ENCODE measurements at regions not wholly inside any gene's neighbourhood (a gene's known extent, or its start where the extent isn't known, plus 50 kb on each side); places are given as distances from the start of the nearest gene placed in this dataset.
A peak's percentile ranks its signal among the peaks of the same experiment; 100 is the strongest.

GRCh38 chr1:98054367-98054701 lies 133.5 kb upstream of the DPYD start:
- in situ Hi-C loops (cut with MboI; ENCODE audit: low pct_unique_long_range_greater_than_20kb, low sequenced_read_pairs, unreplicated experiment) = loop anchor here (25.0 kb wide), 1 partner anchor 1092 kb away; no protein-coding TSS in a partner anchor
- no peak for TF ChIP-seq CTCF (IDR thresholded peaks at IDR 0.05; ENCODE audit: extremely low read depth, insufficient read depth, missing control alignments)
- no peak for DNase-seq (ENCODE audit: low spot score)

- DNase-seq (ENCODE audit: low spot score) = peak; percentile 79
- peak; percentile 95 for TF ChIP-seq CTCF (IDR thresholded peaks at IDR 0.05; ENCODE audit: extremely low read depth, insufficient read depth, missing control alignments)
- in situ Hi-C loops (cut with MboI; ENCODE audit: low pct_unique_long_range_greater_than_20kb, low sequenced_read_pairs, unreplicated experiment) = loop anchor here (25.0 kb wide), 1 partner anchor 1091 kb away; no protein-coding TSS in a partner anchor
Measured at GRCh38 chr1:98053471-98054366, 132.9 kb upstream of the DPYD start.

GRCh38 chr1:98051065-98051675 lies 130.3 kb upstream of the DPYD start:
- in situ Hi-C loops (cut with MboI; ENCODE audit: low pct_unique_long_range_greater_than_20kb, low sequenced_read_pairs, unreplicated experiment) = loop anchor here (25.0 kb wide), 1 partner anchor 1089 kb away; no protein-coding TSS in a partner anchor
- DNase-seq (ENCODE audit: low spot score) = peak; percentile 69
- TF ChIP-seq CTCF (IDR thresholded peaks at IDR 0.05; ENCODE audit: extremely low read depth, insufficient read depth, missing control alignments) = peak; percentile 91

- no peak for DNase-seq (ENCODE audit: low spot score)
- in situ Hi-C loops (cut with MboI; ENCODE audit: low pct_unique_long_range_greater_than_20kb, low sequenced_read_pairs, unreplicated experiment) = loop anchor here (25.0 kb wide), 1 partner anchor 1087 kb away; no protein-coding TSS in a partner anchor
- TF ChIP-seq CTCF (IDR thresholded peaks at IDR 0.05; ENCODE audit: extremely low read depth, insufficient read depth, missing control alignments) = no peak
Measured at GRCh38 chr1:98049370-98050135, 128.7 kb upstream of the DPYD start.

- no peak for DNase-seq (ENCODE audit: low spot score)
- in situ Hi-C loops (cut with MboI; ENCODE audit: low pct_unique_long_range_greater_than_20kb, low sequenced_read_pairs, unreplicated experiment) = no loop called here
- no peak for TF ChIP-seq CTCF (IDR thresholded peaks at IDR 0.05; ENCODE audit: extremely low read depth, insufficient read depth, missing control alignments)
Measured at GRCh38 chr1:98048751-98049325, 128.0 kb upstream of the DPYD start.

- DNase-seq (ENCODE audit: low spot score) = peak; percentile 62
- no peak for TF ChIP-seq CTCF (IDR thresholded peaks at IDR 0.05; ENCODE audit: extremely low read depth, insufficient read depth, missing control alignments)
- in situ Hi-C loops (cut with MboI; ENCODE audit: low pct_unique_long_range_greater_than_20kb, low sequenced_read_pairs, unreplicated experiment) = no loop called here
Measured at GRCh38 chr1:98048244-98048643, 127.4 kb upstream of the DPYD start.
